ENCODE measurements at regions not wholly inside any gene's neighbourhood (a gene's known extent, or its start where the extent isn't known, plus 50 kb on each side); places are given as distances from the start of the nearest gene placed in this dataset.

GRCh38 chr4:58360354-58361133 lies 1250.4 kb upstream of the IGFBP7 start:
- TF ChIP-seq POLR2A (IDR thresholded peaks at IDR 0.05) (no peak), CTCF (IDR thresholded peaks at IDR 0.05) (no peak)
